Cardiac muscle cell (in vitro differentiated cells and primary cell): ENCODE measurements at regions not wholly inside any gene's neighbourhood (a gene's known extent, or its start where the extent isn't known, plus 50 kb on each side); places are given as distances from the start of the nearest gene placed in this dataset.

Experiments used
- DNase-seq, 2 donors: peaks; one replicate each; pipeline versions ENCODE4 v3.0.0 to v3.0.0-alpha.2; 2010 to 2017; ENCODE audit warnings: low read depth in 1 of 2, low spot score in 1 of 2
- H3K27ac ChIP-seq: fragments of 200-600 bp; sonication (generic); 2 replicates; pipeline ENCODE4 v1.5.1; 2016
- H3K27me3 ChIP-seq: fragments of 200-600 bp; sonication (generic); 2 replicates; pipeline ENCODE4 v1.6.0; 2016; ENCODE audit warnings: control low read depth
- H3K36me3 ChIP-seq: fragments of 200-600 bp; sonication (generic); 2 replicates; pipeline ENCODE4 v1.5.1; 2016; ENCODE audit warnings: control low read depth
- H3K4me1 ChIP-seq: fragments of 200-600 bp; sonication (generic); 2 replicates; pipeline ENCODE4 v1.8.1; 2017; ENCODE audit warnings: low read depth, mild to moderate bottlenecking, mixed run types
- H3K4me3 ChIP-seq: fragments of 200-600 bp; sonication (generic); 2 replicates; pipeline ENCODE4 v1.5.1; 2016; ENCODE audit warnings: mild to moderate bottlenecking
- H3K9me3 ChIP-seq: fragments of 200-600 bp; sonication (generic); 2 replicates; pipeline ENCODE4 v1.5.1; 2017; ENCODE audit warnings: low read depth, mild to moderate bottlenecking, control low read depth
- TF ChIP-seq, protein P1 (sequence below): IDR thresholded peaks from 2 replicates; pipeline ENCODE4 v1.5.1; 2012; ENCODE audit warnings: low read depth, mild to moderate bottlenecking, low read length

DNA sequence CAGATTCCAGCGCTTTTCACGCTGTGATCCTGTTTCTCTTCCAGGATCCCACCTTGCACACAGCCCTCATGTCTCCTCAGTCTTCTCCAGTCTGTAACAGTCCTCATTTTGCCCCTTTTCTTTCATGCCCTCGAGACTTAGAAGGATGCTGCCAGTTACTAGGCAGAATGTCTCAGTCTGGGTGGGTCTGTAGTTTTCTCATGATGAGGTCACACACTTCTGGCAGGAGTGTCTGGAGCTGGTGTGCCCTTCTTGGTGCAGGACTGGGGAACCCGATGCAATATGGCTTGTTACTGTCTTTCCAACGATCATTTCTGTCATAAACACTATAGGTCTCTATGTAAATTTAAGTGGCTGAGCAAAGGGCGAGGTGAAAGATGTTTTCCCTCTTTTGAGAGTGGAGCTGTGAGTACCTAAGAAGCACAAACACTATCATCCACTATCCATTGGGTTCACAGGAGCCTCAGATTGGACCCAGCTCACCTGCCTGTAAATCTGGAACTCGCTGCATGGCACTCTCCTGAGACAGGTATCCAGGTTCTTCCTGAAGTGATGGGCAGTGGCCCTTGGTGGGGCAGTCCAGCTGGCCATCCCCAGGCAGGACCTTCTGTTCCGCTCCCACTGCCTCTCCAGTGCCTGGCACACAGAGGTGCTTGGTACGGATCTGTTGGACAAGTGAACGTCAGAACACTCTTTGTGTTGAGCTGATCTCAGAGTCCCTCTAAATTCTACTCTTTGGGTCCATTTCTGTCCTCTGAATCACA is 64.3 kb upstream of the ZNF32 start:
- Histone ChIP-seq H3K4me1 (no peaks in the 10 kb centered on the region), H3K27me3 (no peaks in the 10 kb centered on the region), H3K36me3 (no peaks in the 10 kb centered on the region), H3K9me3 (no peaks in the 10 kb centered on the region), H3K27ac (no peak overlapping the region), H3K4me3 (no peak overlapping the region)
- no peak for DNase-seq
- TF ChIP-seq, protein P1, sequence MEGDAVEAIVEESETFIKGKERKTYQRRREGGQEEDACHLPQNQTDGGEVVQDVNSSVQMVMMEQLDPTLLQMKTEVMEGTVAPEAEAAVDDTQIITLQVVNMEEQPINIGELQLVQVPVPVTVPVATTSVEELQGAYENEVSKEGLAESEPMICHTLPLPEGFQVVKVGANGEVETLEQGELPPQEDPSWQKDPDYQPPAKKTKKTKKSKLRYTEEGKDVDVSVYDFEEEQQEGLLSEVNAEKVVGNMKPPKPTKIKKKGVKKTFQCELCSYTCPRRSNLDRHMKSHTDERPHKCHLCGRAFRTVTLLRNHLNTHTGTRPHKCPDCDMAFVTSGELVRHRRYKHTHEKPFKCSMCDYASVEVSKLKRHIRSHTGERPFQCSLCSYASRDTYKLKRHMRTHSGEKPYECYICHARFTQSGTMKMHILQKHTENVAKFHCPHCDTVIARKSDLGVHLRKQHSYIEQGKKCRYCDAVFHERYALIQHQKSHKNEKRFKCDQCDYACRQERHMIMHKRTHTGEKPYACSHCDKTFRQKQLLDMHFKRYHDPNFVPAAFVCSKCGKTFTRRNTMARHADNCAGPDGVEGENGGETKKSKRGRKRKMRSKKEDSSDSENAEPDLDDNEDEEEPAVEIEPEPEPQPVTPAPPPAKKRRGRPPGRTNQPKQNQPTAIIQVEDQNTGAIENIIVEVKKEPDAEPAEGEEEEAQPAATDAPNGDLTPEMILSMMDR = no peak

DNA sequence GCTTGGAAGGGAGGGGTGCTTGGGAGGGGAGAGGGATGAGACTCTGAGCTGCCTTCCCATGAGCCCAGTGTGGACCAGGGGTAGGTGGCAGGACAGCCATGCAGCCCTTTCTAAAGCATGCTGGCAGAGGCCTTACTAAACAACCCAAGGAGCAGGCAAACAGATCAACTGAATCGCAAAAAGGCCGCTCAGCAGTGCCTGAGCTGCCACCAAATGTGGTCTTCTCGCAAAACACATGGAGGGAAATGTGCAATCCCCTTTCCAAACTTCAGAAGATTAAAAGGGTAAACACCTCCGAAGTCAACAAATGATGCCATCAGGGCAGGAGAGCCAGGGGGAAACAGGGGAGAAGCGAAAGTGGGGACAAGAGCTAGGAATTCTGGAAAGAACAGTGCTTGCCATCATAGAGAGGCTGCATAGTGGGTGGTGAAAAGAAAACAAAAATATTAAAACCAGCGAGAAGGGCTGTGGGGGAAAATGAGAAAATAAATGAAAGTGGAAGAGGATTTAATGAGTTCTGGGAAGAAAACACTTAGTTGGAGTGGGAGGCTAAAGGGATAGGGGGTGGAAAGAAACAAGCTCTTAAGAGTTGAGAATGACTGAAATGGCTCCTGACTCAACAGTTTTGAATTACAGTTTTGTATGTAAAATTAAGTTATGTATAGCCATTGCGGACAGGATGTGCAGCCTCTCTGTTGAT is 62.2 kb upstream of the ZNF32 start:
- TF ChIP-seq, protein P1 = no peak
- Histone ChIP-seq H3K27ac (no peak overlapping the region), H3K4me3 (no peak overlapping the region), H3K4me1 (no peaks in the 10 kb centered on the region), H3K36me3 (no peaks in the 10 kb centered on the region), H3K9me3 (no peaks in the 10 kb centered on the region), H3K27me3 (no peaks in the 10 kb centered on the region)
- no peak for DNase-seq

DNA sequence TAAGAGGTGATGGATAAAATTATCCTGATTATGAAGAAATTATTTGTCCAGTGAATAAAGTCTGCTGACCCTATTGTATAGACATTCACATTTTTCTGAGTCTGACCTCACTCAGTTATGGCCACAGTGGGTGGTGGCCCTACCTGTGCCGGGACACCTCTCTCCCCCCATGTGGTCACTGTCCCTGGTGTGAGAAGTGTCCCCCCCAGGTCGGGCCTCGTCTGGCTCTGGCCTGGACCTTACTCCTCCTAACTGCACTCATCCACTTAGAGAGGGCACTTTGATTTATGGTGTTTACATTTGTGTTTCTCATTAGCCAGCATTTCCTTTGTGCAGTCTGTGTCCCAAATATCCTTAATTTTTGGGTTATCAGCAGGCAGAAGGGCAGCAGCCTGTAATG is 59.6 kb upstream of the ZNF32 start:
- DNase-seq = no peak
- Histone ChIP-seq H3K4me3 (no peak overlapping the region), H3K27me3 (no peaks in the 10 kb centered on the region), H3K27ac (no peak overlapping the region), H3K4me1 (no peaks in the 10 kb centered on the region), H3K9me3 (no peaks in the 10 kb centered on the region), H3K36me3 (no peaks in the 10 kb centered on the region)
- TF ChIP-seq, protein P1 = no peak

DNA sequence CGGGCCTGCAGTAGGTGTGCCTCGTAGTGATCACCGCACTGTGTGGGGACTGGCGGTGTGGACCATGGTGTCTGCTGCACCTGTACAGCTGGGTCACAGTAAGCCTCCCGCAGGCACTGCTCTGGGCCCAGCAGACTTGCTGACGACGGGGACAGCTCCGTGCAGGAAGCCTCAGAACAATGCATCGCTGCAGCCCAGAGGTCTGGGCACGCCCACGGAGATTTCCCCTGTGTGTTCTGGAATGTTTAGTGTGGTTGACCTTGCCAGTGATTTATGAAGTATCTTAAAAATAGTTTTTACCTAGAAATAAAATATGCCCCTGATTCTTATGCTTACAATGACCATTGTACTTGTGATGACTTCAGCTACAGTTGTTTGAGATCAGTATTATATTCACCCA is 59.1 kb upstream of the ZNF32 start:
- TF ChIP-seq, protein P1 = no peak
- Histone ChIP-seq H3K36me3 (no peaks in the 10 kb centered on the region), H3K4me1 (no peaks in the 10 kb centered on the region), H3K27me3 (no peaks in the 10 kb centered on the region), H3K4me3 (no peak overlapping the region), H3K9me3 (no peaks in the 10 kb centered on the region), H3K27ac (no peak overlapping the region)
- peak in 1 of 2 donors; percentile 69 for DNase-seq

DNA sequence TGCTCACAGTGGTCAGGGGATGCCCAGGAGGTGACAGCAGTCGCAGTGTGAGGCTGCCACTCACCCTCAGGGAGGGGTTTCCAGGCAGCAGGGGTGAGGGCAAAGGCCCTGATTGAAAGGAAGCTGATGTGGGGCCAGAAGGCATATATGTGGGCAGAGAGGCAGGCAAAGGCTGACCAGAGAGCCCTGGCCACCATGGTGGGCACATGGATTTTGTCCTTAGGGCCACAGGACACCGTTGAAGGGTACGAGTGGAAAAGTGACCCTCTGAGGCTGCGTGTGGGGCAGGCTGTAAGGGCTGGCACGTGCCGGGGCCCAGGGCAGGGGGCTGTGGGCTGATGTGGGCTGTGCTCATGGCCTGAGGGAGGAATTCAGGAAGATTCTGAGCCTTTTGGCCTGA is 57.5 kb upstream of the ZNF32 start:
- Histone ChIP-seq H3K9me3 (no peaks in the 10 kb centered on the region), H3K27ac (no peak overlapping the region), H3K27me3 (no peaks in the 10 kb centered on the region), H3K4me1 (no peaks in the 10 kb centered on the region), H3K4me3 (no peak overlapping the region), H3K36me3 (no peaks in the 10 kb centered on the region)
- TF ChIP-seq, protein P1 = no peak
- no peak for DNase-seq
